H9 (cell line): ENCODE measurements at regions not wholly inside any gene's neighbourhood (a gene's known extent, or its start where the extent isn't known, plus 50 kb on each side); places are given as distances from the start of the nearest gene placed in this dataset.

Source experiments
- DNase-seq: peaks from one replicate; pipeline ENCODE4 v3.0.0-alpha.2; 2017
- H2AFZ ChIP-seq: one replicate; pipeline ENCODE4 v1.6.1; 2013; ENCODE audit warnings: mild to moderate bottlenecking, low read length, control low read depth, moderate library complexity
- H2AK5ac ChIP-seq: 2 replicates; pipeline ENCODE4 v1.6.1; 2013; ENCODE audit warnings: low read length, control low read depth, mixed read lengths; ENCODE audit not compliant: insufficient read length
- H2BK120ac ChIP-seq: one replicate; pipeline ENCODE4 v1.6.1; 2013; ENCODE audit warnings: low read depth, mild to moderate bottlenecking, low read length, control low read depth, inconsistent platforms; ENCODE audit not compliant: poor library complexity, severe bottlenecking
- H2BK12ac ChIP-seq: 2 replicates; pipeline ENCODE4 v1.6.1; 2013; ENCODE audit warnings: low read length, control low read depth, mixed read lengths, low read depth; ENCODE audit not compliant: insufficient read length
- H2BK15ac ChIP-seq: 2 replicates; pipeline ENCODE4 v1.6.1; 2013; ENCODE audit warnings: low read depth, low read length, control low read depth
- H2BK20ac ChIP-seq: one replicate; pipeline ENCODE4 v1.6.1; 2013; ENCODE audit warnings: low read depth, mild to moderate bottlenecking, low read length, control low read depth, inconsistent platforms; ENCODE audit not compliant: poor library complexity, severe bottlenecking
- H2BK5ac ChIP-seq: 2 replicates; pipeline ENCODE4 v1.6.1; 2013; ENCODE audit warnings: low read length, control low read depth, mixed read lengths; ENCODE audit not compliant: insufficient read length
- H3K14ac ChIP-seq: 2 replicates; pipeline ENCODE4 v1.6.1; 2013; ENCODE audit warnings: low read length, control low read depth; ENCODE audit not compliant: insufficient read depth
- H3K18ac ChIP-seq: 2 replicates; pipeline ENCODE4 v1.6.1; 2013; ENCODE audit warnings: low read depth, mild to moderate bottlenecking, mixed read lengths, low read length, control low read depth; ENCODE audit not compliant: insufficient read length
- H3K23ac ChIP-seq: 2 replicates; pipeline ENCODE4 v1.6.1; 2013; ENCODE audit warnings: low read length, control low read depth, mixed read lengths, low read depth; ENCODE audit not compliant: insufficient read length
- H3K23me2 ChIP-seq: 2 replicates; pipeline ENCODE4 v1.6.1; 2013; ENCODE audit warnings: low read depth, mild to moderate bottlenecking, mixed read lengths, low read length, control low read depth; ENCODE audit not compliant: insufficient read length, poor library complexity, severe bottlenecking
- H3K27ac ChIP-seq: 2 replicates; pipeline ENCODE4 v1.5.1; 2013; ENCODE audit warnings: low read length, control low read depth, mixed read lengths, low read depth; ENCODE audit not compliant: insufficient read length
- H3K27me3 ChIP-seq: 2 replicates; pipeline ENCODE4 v1.6.1; 2013; ENCODE audit warnings: low read length, control low read depth, inconsistent platforms; ENCODE audit not compliant: insufficient read depth
- H3K4ac ChIP-seq: 2 replicates; pipeline ENCODE4 v1.6.1; 2013; ENCODE audit warnings: low read depth, mild to moderate bottlenecking, control low read depth, inconsistent platforms, low read length, moderate library complexity
- H3K4me1 ChIP-seq: 2 replicates; pipeline ENCODE4 v1.6.1; 2013; ENCODE audit warnings: low read length, control low read depth, inconsistent platforms; ENCODE audit not compliant: insufficient read depth
- H3K4me2 ChIP-seq: 2 replicates; pipeline ENCODE4 v1.6.1; 2013; ENCODE audit warnings: low read length, control low read depth, mixed read lengths; ENCODE audit not compliant: insufficient read length, insufficient read depth
- H3K56ac ChIP-seq: 2 replicates; pipeline ENCODE4 v1.6.1; 2013; ENCODE audit warnings: low read depth, mild to moderate bottlenecking, mixed read lengths, low read length, control low read depth; ENCODE audit not compliant: insufficient read length
- H3K79me1 ChIP-seq: 2 replicates; pipeline ENCODE4 v1.6.1; 2013; ENCODE audit warnings: low read depth, mild to moderate bottlenecking, moderate library complexity, low read length, control low read depth, inconsistent platforms; ENCODE audit not compliant: insufficient read depth, poor library complexity, severe bottlenecking
- H3K79me2 ChIP-seq: 2 replicates; pipeline ENCODE4 v1.6.1; 2013; ENCODE audit warnings: low read length, control low read depth, inconsistent platforms; ENCODE audit not compliant: insufficient read depth
- H3K9ac ChIP-seq: 2 replicates; pipeline ENCODE4 v1.6.1; 2013; ENCODE audit warnings: low read length, control low read depth, mixed read lengths; ENCODE audit not compliant: insufficient read length; ENCODE audit errors: extremely low read depth
- H3K9me3 ChIP-seq: one replicate; pipeline ENCODE4 v1.6.1; 2013; ENCODE audit warnings: low read depth, low read length, inconsistent platforms; ENCODE audit not compliant: control insufficient read depth
- H3T11ph ChIP-seq: one replicate; pipeline ENCODE4 v1.6.1; 2013; ENCODE audit warnings: mild to moderate bottlenecking, low read length, control low read depth, inconsistent platforms
- H4K20me1 ChIP-seq: one replicate; pipeline ENCODE4 v1.6.1; 2013; ENCODE audit not compliant: control insufficient read depth, insufficient read length, insufficient read depth
- H4K5ac ChIP-seq: 2 replicates; pipeline ENCODE4 v1.6.1; 2013; ENCODE audit warnings: low read depth, mild to moderate bottlenecking, mixed read lengths, low read length, control low read depth; ENCODE audit not compliant: insufficient read length
- H4K8ac ChIP-seq: replicated peaks from 2 replicates; pipeline ENCODE4 v1.6.1; 2013; ENCODE audit warnings: low read length, control low read depth, mixed read lengths, low read depth; ENCODE audit not compliant: insufficient read length
- H4K91ac ChIP-seq: 2 replicates; pipeline ENCODE4 v1.6.1; 2013; ENCODE audit warnings: low read depth, mild to moderate bottlenecking, moderate library complexity, mixed read lengths, low read length, control low read depth; ENCODE audit not compliant: insufficient read length
- H3K27ac Mint-ChIP-seq, 3 experiments: 2 replicates in 2 of 3; 3 replicates in 1 of 3; pipeline ENCODE4 v1.8.0; 2020 to 2021; ENCODE audit warnings: mixed read lengths in 3 of 3, mild to moderate bottlenecking in 1 of 3, moderate library complexity in 1 of 3
- H3K27me3 Mint-ChIP-seq: 2 replicates; pipeline ENCODE4 v1.8.0; 2021; ENCODE audit warnings: low read depth, mild to moderate bottlenecking, moderate library complexity, mixed read lengths
- H3K36me3 Mint-ChIP-seq, 3 experiments: 2 replicates in 2 of 3; 3 replicates in 1 of 3; pipeline ENCODE4 v1.8.0; 2020 to 2021; ENCODE audit warnings: low read depth in 3 of 3, mixed read lengths in 3 of 3; ENCODE audit not compliant: insufficient read depth in 1 of 3
- H3K4me1 Mint-ChIP-seq, 2 experiments: 2 replicates each; pipeline ENCODE4 v1.8.0; 2020; ENCODE audit warnings: mixed read lengths in 2 of 2
- H3K4me3 Mint-ChIP-seq, 2 experiments: 2 replicates in 1 of 2; 3 replicates in 1 of 2; pipeline ENCODE4 v1.8.0; 2020 to 2021; ENCODE audit warnings: mild to moderate bottlenecking in 2 of 2, mixed read lengths in 2 of 2, moderate library complexity in 1 of 2
- H3K9me3 Mint-ChIP-seq, 2 experiments: 2 replicates in 1 of 2; 3 replicates in 1 of 2; pipeline ENCODE4 v1.8.0; 2020; ENCODE audit warnings: mild to moderate bottlenecking in 2 of 2, mixed read lengths in 2 of 2, moderate library complexity in 1 of 2
- CTCF ChIP-seq: fragments of 200-600 bp; sonication (generic); conservative IDR thresholded peaks from 3 replicates; pipeline ENCODE4 v1.8.0; 2021; ENCODE audit warnings: antibody characterized with exemption, mild to moderate bottlenecking
- WGBS: extraction: QIAGEN DNeasy Blood & Tissue Kit; methylation state at CpG from one replicate; pipeline ENCODE4 v1.1.7; 2013; ENCODE audit warnings: missing lambda C conversion rate, low lambda C conversion rate, mixed read lengths; ENCODE audit not compliant: insufficient read length; ENCODE audit errors: extremely low coverage; 5-methylcytosine and 5-hydroxymethylcytosine counted together

GRCh38 chr10:78856421-78856820 lies 212.3 kb upstream of the ZMIZ1 start:
- H2AK5ac ChIP-seq: no peak overlapping the region
- H3K27me3 ChIP-seq: no peaks in the 10 kb centered on the region
- WGBS: no CpG with 5 or more reads among the region's 1 CpG
- no peak overlapping the region for H4K5ac ChIP-seq
- H3T11ph ChIP-seq: no peak overlapping the region
- H3K27me3 Mint-ChIP-seq: peaks cover 34% of the 10 kb centered on the region
- H3K4me1 ChIP-seq: no peaks in the 10 kb centered on the region
- H3K79me2 ChIP-seq: no peaks in the 10 kb centered on the region
- no peaks in the 10 kb centered on the region for H3K79me1 ChIP-seq
- no peaks in the 10 kb centered on the region for H4K20me1 ChIP-seq
- no peak overlapping the region; a peak in 1 of 7 replicates for H3K27ac Mint-ChIP-seq
- no peaks in the 10 kb centered on the region for H3K9me3 Mint-ChIP-seq
- no peak overlapping the region for H3K9ac ChIP-seq
- H2BK5ac ChIP-seq: no peak overlapping the region
- H3K23ac ChIP-seq: no peak overlapping the region
- no peak overlapping the region for H3K56ac ChIP-seq
- TF ChIP-seq CTCF: no peak
- no peak overlapping the region for H3K27ac ChIP-seq
- no peaks in the 10 kb centered on the region for H3K9me3 ChIP-seq
- H3K23me2 ChIP-seq: no peaks in the 10 kb centered on the region
- H2BK120ac ChIP-seq: no peak overlapping the region
- no peak overlapping the region for H3K4ac ChIP-seq
- H4K91ac ChIP-seq: no peak overlapping the region
- H2BK15ac ChIP-seq: no peak overlapping the region
- no peak overlapping the region for H3K4me2 ChIP-seq
- H3K18ac ChIP-seq: no peak overlapping the region
- H2AFZ ChIP-seq: no peak overlapping the region
- no peak overlapping the region for H3K14ac ChIP-seq
- no peak for DNase-seq
- H4K8ac ChIP-seq: no peak overlapping the region
- H3K4me1 Mint-ChIP-seq: peaks cover 30 to 42% of the 10 kb centered on the region in 2 experiments
- no peaks in the 10 kb centered on the region for H3K36me3 Mint-ChIP-seq
- H3K4me3 Mint-ChIP-seq: no peak overlapping the region
- no peak overlapping the region for H2BK20ac ChIP-seq
- H2BK12ac ChIP-seq: no peak overlapping the region
